ENCODE measurements at regions not wholly inside any gene's neighbourhood (a gene's known extent, or its start where the extent isn't known, plus 50 kb on each side); places are given as distances from the start of the nearest gene placed in this dataset.

DNA sequence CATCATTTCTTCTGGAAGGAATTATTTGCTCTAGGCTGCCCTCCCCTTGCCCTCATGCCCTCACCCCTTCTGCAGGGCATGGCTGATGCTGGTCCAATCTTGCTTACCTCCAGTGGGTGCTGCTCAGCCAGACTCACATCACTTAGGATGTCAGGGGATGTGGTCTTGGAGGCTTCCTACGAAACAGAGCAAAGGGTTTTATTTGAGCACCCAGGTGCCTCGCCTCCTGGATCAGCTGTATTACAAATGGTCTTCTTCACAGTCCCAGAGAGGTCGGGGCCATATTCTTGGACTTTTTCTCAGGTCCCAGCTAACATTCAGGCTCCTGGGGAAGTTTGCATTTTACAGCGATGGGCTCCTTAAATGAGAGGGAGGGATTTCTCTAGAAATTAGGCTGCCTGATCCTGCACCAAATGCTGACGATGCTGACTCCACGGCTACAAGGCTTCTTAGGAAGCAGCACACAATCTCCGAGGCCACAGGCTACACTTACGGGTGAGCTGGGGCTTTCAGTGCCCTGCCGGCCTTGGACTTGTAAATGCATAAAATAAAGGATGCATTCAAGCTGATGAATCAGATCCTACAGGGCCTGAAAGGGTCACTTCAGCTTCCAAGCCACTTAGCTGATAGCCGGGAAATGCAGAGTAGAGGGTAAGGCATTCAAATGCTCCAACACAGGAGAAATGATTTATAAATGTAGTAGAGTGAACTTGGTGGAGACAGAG is 159.8 kb upstream of the ECI2 start:
- TF ChIP-seq, protein P1, sequence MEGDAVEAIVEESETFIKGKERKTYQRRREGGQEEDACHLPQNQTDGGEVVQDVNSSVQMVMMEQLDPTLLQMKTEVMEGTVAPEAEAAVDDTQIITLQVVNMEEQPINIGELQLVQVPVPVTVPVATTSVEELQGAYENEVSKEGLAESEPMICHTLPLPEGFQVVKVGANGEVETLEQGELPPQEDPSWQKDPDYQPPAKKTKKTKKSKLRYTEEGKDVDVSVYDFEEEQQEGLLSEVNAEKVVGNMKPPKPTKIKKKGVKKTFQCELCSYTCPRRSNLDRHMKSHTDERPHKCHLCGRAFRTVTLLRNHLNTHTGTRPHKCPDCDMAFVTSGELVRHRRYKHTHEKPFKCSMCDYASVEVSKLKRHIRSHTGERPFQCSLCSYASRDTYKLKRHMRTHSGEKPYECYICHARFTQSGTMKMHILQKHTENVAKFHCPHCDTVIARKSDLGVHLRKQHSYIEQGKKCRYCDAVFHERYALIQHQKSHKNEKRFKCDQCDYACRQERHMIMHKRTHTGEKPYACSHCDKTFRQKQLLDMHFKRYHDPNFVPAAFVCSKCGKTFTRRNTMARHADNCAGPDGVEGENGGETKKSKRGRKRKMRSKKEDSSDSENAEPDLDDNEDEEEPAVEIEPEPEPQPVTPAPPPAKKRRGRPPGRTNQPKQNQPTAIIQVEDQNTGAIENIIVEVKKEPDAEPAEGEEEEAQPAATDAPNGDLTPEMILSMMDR (IDR thresholded peaks at IDR 0.05): no peak
- TF ChIP-seq POLR2A (IDR thresholded peaks at IDR 0.05): no peak
